HepG2 (cell line): ENCODE measurements at regions not wholly inside any gene's neighbourhood (a gene's known extent, or its start where the extent isn't known, plus 50 kb on each side); places are given as distances from the start of the nearest gene placed in this dataset.

Source experiments
- ATAC-seq: fragments of 200-7000 bp; cut with Tn5 transposase; 3 replicates; pipeline ENCODE4 v1.9.1; 2020; ENCODE audit warnings: mild to moderate bottlenecking, moderate library complexity
- BruUV-seq: library from RNA; stranded (reverse); fragments of 400-500 nt; replicated peaks from 2 replicates; lab custom pipeline; 2021; lab: Mats Ljungman, UMichigan
- CTCF ChIA-PET: fragments of 300-600 bp; formaldehyde crosslinking; extraction: SDS; loops from one replicate; lab custom pipeline; 2021; ENCODE audit warnings: low total read pairs, inconsistent platforms, low intra/inter-chr PET ratio; lab: Yijun Ruan, JAX
- POLR2A ChIA-PET: fragments of 350-600 bp; sonication (Branson Sonifier 250); formaldehyde crosslinking; loops from one replicate; lab custom pipeline; 2020; ENCODE audit warnings: antibody characterized with exemption, inconsistent platforms; lab: Yijun Ruan, JAX
- DNase-seq: peaks from one replicate; pipeline ENCODE4 v3.0.0-alpha.2; 2015; ENCODE audit warnings: low spot score
- FAIRE-seq: peaks from 3 replicates; lab custom pipeline; 2011; peaks lifted over from hg19 to GRCh38; lab: Jason Lieb, UNC
- H2AFZ ChIP-seq: one replicate; pipeline ENCODE4 v1.6.1; 2011; ENCODE audit warnings: low read length, inconsistent platforms
- H3K27ac ChIP-seq: fragments of 300-600 bp; 3 replicates; pipeline ENCODE4 v1.8.0; 2011; ENCODE audit warnings: mixed run types, mild to moderate bottlenecking, mixed read lengths, low read length, inconsistent platforms; ENCODE audit not compliant: insufficient read depth; ENCODE audit errors: extremely low read length
- H3K27me3 ChIP-seq, 2 experiments: fragments of 200-600 bp in 1 of 2; 2 replicates in 1 of 2; 3 replicates in 1 of 2; pipeline versions ENCODE4 v1.6.0 to v1.8.0; 2011; ENCODE audit warnings: low read length in 2 of 2, mild to moderate bottlenecking in 2 of 2, moderate library complexity in 2 of 2, inconsistent platforms in 1 of 2; ENCODE audit not compliant: insufficient read depth in 2 of 2, control insufficient read depth in 1 of 2
- H3K36me3 ChIP-seq, 2 experiments: fragments of 200-600 bp in 1 of 2; replicated peaks in 1 of 2; 2 replicates in 1 of 2; 3 replicates in 1 of 2; pipeline versions ENCODE4 v1.5.1 to v1.8.0; 2011; ENCODE audit warnings: low read length in 2 of 2, inconsistent platforms in 1 of 2; ENCODE audit not compliant: insufficient read depth in 2 of 2, control insufficient read depth in 1 of 2
- H3K4me1 ChIP-seq: 2 replicates; pipeline ENCODE4 v1.5.1; 2012; ENCODE audit warnings: low read length, inconsistent platforms; ENCODE audit not compliant: insufficient read depth
- H3K4me2 ChIP-seq: 2 replicates; pipeline ENCODE4 v1.6.0; 2011; ENCODE audit warnings: low read depth, low read length, inconsistent platforms
- H3K4me3 ChIP-seq, 3 experiments: fragments of 200-600 bp in 1 of 3; sonication (generic), shearing (Covaris generic) in 1 of 3; replicated peaks in 1 of 3; 2 replicates each; pipeline ENCODE4 v1.5.1; 2011 to 2016; ENCODE audit warnings: low read length in 3 of 3, inconsistent platforms in 2 of 3, low read depth in 2 of 3, mild to moderate bottlenecking in 2 of 3, control low read depth in 1 of 3, mixed read lengths in 1 of 3; ENCODE audit not compliant: insufficient read depth in 1 of 3
- H3K79me2 ChIP-seq: one replicate; pipeline ENCODE4 v1.6.1; 2011; ENCODE audit warnings: low read length, inconsistent platforms; ENCODE audit not compliant: insufficient read depth
- H3K9ac ChIP-seq: 2 replicates; pipeline ENCODE4 v1.6.0; 2011; ENCODE audit warnings: mild to moderate bottlenecking, low read depth, low read length, inconsistent platforms; ENCODE audit not compliant: insufficient read depth
- H3K9me3 ChIP-seq: 2 replicates; pipeline ENCODE4 v1.5.1; 2012; ENCODE audit warnings: mild to moderate bottlenecking, low read length
- H4K20me1 ChIP-seq: 2 replicates; pipeline ENCODE4 v1.6.0; 2011; ENCODE audit warnings: inconsistent platforms, mild to moderate bottlenecking, low read length, moderate library complexity; ENCODE audit not compliant: insufficient read depth
- ATF5 ChIP-seq: sonication (generic); formaldehyde crosslinking; IDR thresholded peaks from 2 replicates; pipeline ENCODE4 v1.4.0; 2020; ENCODE audit warnings: mild to moderate bottlenecking, low read depth, missing genetic modification reagents
- MEIS2 ChIP-seq: sonication (generic); formaldehyde crosslinking; IDR thresholded peaks from 2 replicates; pipeline ENCODE4 v1.9.0; 2021; ENCODE audit warnings: mild to moderate bottlenecking, missing genetic modification reagents
- MZF1 ChIP-seq: sonication (generic); formaldehyde crosslinking; IDR thresholded peaks from 2 replicates; pipeline ENCODE4 v1.8.1; 2023; ENCODE audit warnings: mild to moderate bottlenecking, missing genetic modification reagents, borderline replicate concordance
- POLR2G ChIP-seq: fragments of 200-400 bp; formaldehyde crosslinking; IDR thresholded peaks from 2 replicates; pipeline ENCODE4 v1.6.1; 2018; ENCODE audit warnings: mild to moderate bottlenecking, low read depth, low read length, moderate library complexity
- ZBTB10 ChIP-seq: sonication (generic); formaldehyde crosslinking; IDR thresholded peaks from 2 replicates; pipeline ENCODE4 v1.4.0; 2020; ENCODE audit warnings: missing genetic modification reagents, borderline replicate concordance
- ZNF264 ChIP-seq: sonication (generic); formaldehyde crosslinking; IDR thresholded peaks from 2 replicates; pipeline ENCODE4 v1.4.0; 2020; ENCODE audit warnings: missing genetic modification reagents
- ZNF276 ChIP-seq: sonication (generic); formaldehyde crosslinking; IDR thresholded peaks from 2 replicates; pipeline ENCODE4 v1.4.0; 2020; ENCODE audit warnings: mild to moderate bottlenecking, low read depth, missing genetic modification reagents
- WGBS: methylation state at CpG from one replicate; pipeline ENCODE4 v1.1.6; 2017; ENCODE audit warnings: low lambda C conversion rate; 5-methylcytosine and 5-hydroxymethylcytosine counted together
- in situ Hi-C: cut with HindIII; loops from 2 replicates; pipeline ENCODE4 v1.10.0; 2017; ENCODE audit warnings: low pct_unique_long_range_greater_than_20kb; ENCODE audit not compliant: extremely low pct_ligation_motif_present
- intact Hi-C: fragments of 100-400 bp; cut with micrococcal nuclease; formaldehyde crosslinking; loops from one replicate; pipeline ENCODE4 v1.10.0; 2022; ENCODE audit not compliant: unreplicated experiment

- ChIA-PET POLR2A (no interaction called here), CTCF (no interaction called here)
- 48% methylated on average over 2 of the region's 2 CpGs for WGBS
- Histone ChIP-seq H4K20me1 (no peaks in the 10 kb centered on the region), H3K4me3 (no peak overlapping the region), H3K79me2 (no peaks in the 10 kb centered on the region), H3K27me3 (no peaks in the 10 kb centered on the region), H3K27ac (no peak overlapping the region), H2AFZ (no peak overlapping the region), H3K9me3 (no peaks in the 10 kb centered on the region), H3K4me2 (no peak overlapping the region), H3K36me3 (no peaks in the 10 kb centered on the region), H3K9ac (no peak overlapping the region)
- in situ Hi-C loops, result no loop called here
- FAIRE-seq (no peak), DNase-seq (no peak), ATAC-seq (no peak)
- no TSS peak for BruUV-seq
- intact Hi-C loops, result no loop called here
- TF ChIP-seq POLR2G, result no peak
- TF ChIP-seq, all 625 proteins: peak for 0
- peaks cover 8% of the 10 kb centered on the region; the same call in 1 of the 2 replicates for H3K4me1 ChIP-seq
Measured at GRCh38 chr3:81886081-81886480, 124.6 kb upstream of the GBE1 start.

- ChIA-PET POLR2A (no interaction called here), CTCF (no interaction called here)
- FAIRE-seq (no peak), DNase-seq (no peak), ATAC-seq (no peak)
- H4K20me1 ChIP-seq, result no peaks in the 10 kb centered on the region
- no peaks in the 10 kb centered on the region for H3K79me2 ChIP-seq
- BruUV-seq, result no TSS peak
- H3K9ac ChIP-seq, result no peak overlapping the region
- in situ Hi-C loops, result no loop called here
- TF ChIP-seq MEIS2 (CRISPR knock-in tag) (no peak), MZF1 (no peak), ATF5 (CRISPR knock-in tag) (no peak), ZNF264 (CRISPR knock-in tag) (no peak), ZBTB10 (CRISPR knock-in tag) (no peak), ZNF276 (no peak)
- H3K4me1 ChIP-seq, result peaks cover 8% of the 10 kb centered on the region; the same call in 1 of the 2 replicates
- intact Hi-C loops, result no loop called here
- H3K36me3 ChIP-seq, result no peaks in the 10 kb centered on the region
- WGBS, result 11% methylated on average over 3 of the region's 3 CpGs
- H3K4me2 ChIP-seq, result no peak overlapping the region
- no peak overlapping the region for H3K27ac ChIP-seq
- H2AFZ ChIP-seq, result no peak overlapping the region
- H3K4me3 ChIP-seq, result no peak overlapping the region
- H3K9me3 ChIP-seq, result no peaks in the 10 kb centered on the region
- H3K27me3 ChIP-seq, result no peaks in the 10 kb centered on the region
Measured at GRCh38 chr3:81884791-81885190, 123.3 kb upstream of the GBE1 start.
